Breast epithelium (tissue), 3 donors: ENCODE measurements at regions not wholly inside any gene's neighbourhood (a gene's known extent, or its start where the extent isn't known, plus 50 kb on each side); places are given as distances from the start of the nearest gene placed in this dataset.

ENCODE experiments used
- POLR2A ChIP-seq: fragments of 450-650 bp; IDR thresholded peaks from one replicate; pipeline ENCODE4 v1.6.1; 2016; ENCODE audit warnings: antibody characterized with exemption, mild to moderate bottlenecking, moderate library complexity
- TF ChIP-seq, protein P1 (sequence below), 3 donors: fragments of 450-650 bp; IDR thresholded peaks; one replicate each; pipeline ENCODE4 v1.5.1; 2016 to 2017; ENCODE audit warnings: antibody characterized with exemption in 3 of 3, mild to moderate bottlenecking in 3 of 3, moderate library complexity in 3 of 3

DNA sequence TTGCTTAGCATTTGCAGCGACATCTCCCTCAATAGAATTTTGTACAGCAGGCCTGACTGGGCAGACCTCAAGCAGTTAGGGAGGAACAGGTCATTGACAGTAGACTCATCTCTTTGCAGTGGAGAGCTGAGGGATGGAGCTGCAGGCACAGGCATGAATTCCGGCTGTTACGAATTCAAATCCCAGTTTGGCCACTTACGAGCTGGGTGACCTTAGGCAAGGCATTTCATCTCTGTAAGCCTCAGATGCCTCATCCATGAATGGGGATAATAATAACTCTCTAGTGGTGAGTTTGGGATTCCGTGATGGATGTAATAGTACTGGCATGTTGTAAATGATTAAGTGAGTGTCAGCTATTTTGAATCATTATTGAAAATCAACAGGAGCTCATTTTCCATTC is 195.3 kb downstream of the SEMA6A start:
- TF ChIP-seq, protein P1, sequence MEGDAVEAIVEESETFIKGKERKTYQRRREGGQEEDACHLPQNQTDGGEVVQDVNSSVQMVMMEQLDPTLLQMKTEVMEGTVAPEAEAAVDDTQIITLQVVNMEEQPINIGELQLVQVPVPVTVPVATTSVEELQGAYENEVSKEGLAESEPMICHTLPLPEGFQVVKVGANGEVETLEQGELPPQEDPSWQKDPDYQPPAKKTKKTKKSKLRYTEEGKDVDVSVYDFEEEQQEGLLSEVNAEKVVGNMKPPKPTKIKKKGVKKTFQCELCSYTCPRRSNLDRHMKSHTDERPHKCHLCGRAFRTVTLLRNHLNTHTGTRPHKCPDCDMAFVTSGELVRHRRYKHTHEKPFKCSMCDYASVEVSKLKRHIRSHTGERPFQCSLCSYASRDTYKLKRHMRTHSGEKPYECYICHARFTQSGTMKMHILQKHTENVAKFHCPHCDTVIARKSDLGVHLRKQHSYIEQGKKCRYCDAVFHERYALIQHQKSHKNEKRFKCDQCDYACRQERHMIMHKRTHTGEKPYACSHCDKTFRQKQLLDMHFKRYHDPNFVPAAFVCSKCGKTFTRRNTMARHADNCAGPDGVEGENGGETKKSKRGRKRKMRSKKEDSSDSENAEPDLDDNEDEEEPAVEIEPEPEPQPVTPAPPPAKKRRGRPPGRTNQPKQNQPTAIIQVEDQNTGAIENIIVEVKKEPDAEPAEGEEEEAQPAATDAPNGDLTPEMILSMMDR (IDR thresholded peaks at IDR 0.05) = no peak
- no peak for TF ChIP-seq POLR2A
